ENCODE measurements at regions not wholly inside any gene's neighbourhood (a gene's known extent, or its start where the extent isn't known, plus 50 kb on each side); places are given as distances from the start of the nearest gene placed in this dataset.

- H3K27ac ChIP-seq (ENCODE audit: low read length) = no peak overlapping the region
- H3K27me3 ChIP-seq (ENCODE audit: control insufficient read depth in 1 of 2, insufficient read depth in 2 of 2, low read length in 2 of 2) = no peaks in the 10 kb centered on the region
- H3K9me3 ChIP-seq (ENCODE audit: control insufficient read depth in 2 of 2, low read length in 2 of 2) = no peaks in the 10 kb centered on the region
- no peaks in the 10 kb centered on the region for H3K36me3 ChIP-seq (ENCODE audit: control insufficient read depth in 2 of 2, insufficient read depth in 2 of 2, low read length in 2 of 2)
- H3K4me1 ChIP-seq (ENCODE audit: control insufficient read depth, insufficient read depth, low read length) = no peaks in the 10 kb centered on the region
- no peak overlapping the region for H3K4me3 ChIP-seq (ENCODE audit: low read length in 2 of 2)
- no peak overlapping the region for H3K9ac ChIP-seq (ENCODE audit: low read length in 2 of 2)
Measured at GRCh38 chr2:33730804-33731203, 131.7 kb upstream of the FAM98A start.

- H3K9me3 ChIP-seq (ENCODE audit: control insufficient read depth in 2 of 2, low read length in 2 of 2) = no peaks in the 10 kb centered on the region
- H3K27ac ChIP-seq (ENCODE audit: low read length) = no peak overlapping the region
- no peak overlapping the region for H3K9ac ChIP-seq (ENCODE audit: low read length in 2 of 2)
- H3K27me3 ChIP-seq (ENCODE audit: control insufficient read depth in 1 of 2, insufficient read depth in 2 of 2, low read length in 2 of 2) = no peaks in the 10 kb centered on the region
- H3K4me3 ChIP-seq (ENCODE audit: low read length in 2 of 2) = no peak overlapping the region
- no peaks in the 10 kb centered on the region for H3K4me1 ChIP-seq (ENCODE audit: control insufficient read depth, insufficient read depth, low read length)
- no peaks in the 10 kb centered on the region for H3K36me3 ChIP-seq (ENCODE audit: control insufficient read depth in 2 of 2, insufficient read depth in 2 of 2, low read length in 2 of 2)
Measured at GRCh38 chr2:33730193-33730592, 131.1 kb upstream of the FAM98A start.

- no peaks in the 10 kb centered on the region for H3K9me3 ChIP-seq (ENCODE audit: control insufficient read depth in 2 of 2, low read length in 2 of 2)
- H3K4me1 ChIP-seq (ENCODE audit: control insufficient read depth, insufficient read depth, low read length) = no peaks in the 10 kb centered on the region
- H3K9ac ChIP-seq (ENCODE audit: low read length in 2 of 2) = no peak overlapping the region
- no peak overlapping the region for H3K27ac ChIP-seq (ENCODE audit: low read length)
- H3K36me3 ChIP-seq (ENCODE audit: control insufficient read depth in 2 of 2, insufficient read depth in 2 of 2, low read length in 2 of 2) = no peaks in the 10 kb centered on the region
- no peaks in the 10 kb centered on the region for H3K27me3 ChIP-seq (ENCODE audit: control insufficient read depth in 1 of 2, insufficient read depth in 2 of 2, low read length in 2 of 2)
- no peak overlapping the region for H3K4me3 ChIP-seq (ENCODE audit: low read length in 2 of 2)
Measured at GRCh38 chr2:33729353-33729752, 130.3 kb upstream of the FAM98A start.

GRCh38 chr2:33728106-33728505, 129.0 kb upstream of the FAM98A start:
- Histone ChIP-seq H3K27ac (ENCODE audit: low read length) (no peak overlapping the region), H3K4me3 (ENCODE audit: low read length in 2 of 2) (no peak overlapping the region), H3K36me3 (ENCODE audit: control insufficient read depth in 2 of 2, insufficient read depth in 2 of 2, low read length in 2 of 2) (no peaks in the 10 kb centered on the region), H3K4me1 (ENCODE audit: control insufficient read depth, insufficient read depth, low read length) (no peaks in the 10 kb centered on the region), H3K9ac (ENCODE audit: low read length in 2 of 2) (no peak overlapping the region), H3K9me3 (ENCODE audit: control insufficient read depth in 2 of 2, low read length in 2 of 2) (no peaks in the 10 kb centered on the region), H3K27me3 (ENCODE audit: control insufficient read depth in 1 of 2, insufficient read depth in 2 of 2, low read length in 2 of 2) (no peaks in the 10 kb centered on the region)

GRCh38 chr2:33727361-33728032, 128.4 kb upstream of the FAM98A start:
- Histone ChIP-seq H3K9ac (ENCODE audit: low read length in 2 of 2) (no peak overlapping the region), H3K4me1 (ENCODE audit: control insufficient read depth, insufficient read depth, low read length) (no peaks in the 10 kb centered on the region), H3K4me3 (ENCODE audit: low read length in 2 of 2) (no peak overlapping the region), H3K36me3 (ENCODE audit: control insufficient read depth in 2 of 2, insufficient read depth in 2 of 2, low read length in 2 of 2) (no peaks in the 10 kb centered on the region), H3K9me3 (ENCODE audit: control insufficient read depth in 2 of 2, low read length in 2 of 2) (no peaks in the 10 kb centered on the region), H3K27ac (ENCODE audit: low read length) (no peak overlapping the region), H3K27me3 (ENCODE audit: control insufficient read depth in 1 of 2, insufficient read depth in 2 of 2, low read length in 2 of 2) (no peaks in the 10 kb centered on the region)

GRCh38 chr2:33726415-33726814, 127.3 kb upstream of the FAM98A start:
- no peak overlapping the region for H3K4me3 ChIP-seq (ENCODE audit: low read length in 2 of 2)

GRCh38 chr2:33723329-33723728, 124.2 kb upstream of the FAM98A start:
- Histone ChIP-seq H3K36me3 (ENCODE audit: control insufficient read depth in 2 of 2, insufficient read depth in 2 of 2, low read length in 2 of 2) (no peaks in the 10 kb centered on the region), H3K4me1 (ENCODE audit: control insufficient read depth, insufficient read depth, low read length) (no peaks in the 10 kb centered on the region), H3K27me3 (ENCODE audit: control insufficient read depth in 1 of 2, insufficient read depth in 2 of 2, low read length in 2 of 2) (no peaks in the 10 kb centered on the region), H3K9ac (ENCODE audit: low read length in 2 of 2) (no peak overlapping the region), H3K9me3 (ENCODE audit: control insufficient read depth in 2 of 2, low read length in 2 of 2) (no peaks in the 10 kb centered on the region), H3K27ac (ENCODE audit: low read length) (no peak overlapping the region), H3K4me3 (ENCODE audit: low read length in 2 of 2) (no peak overlapping the region)

More at GRCh38 chr2:33726415-33726814, 127.3 kb upstream of the FAM98A start:
- H3K27me3 ChIP-seq (ENCODE audit: control insufficient read depth in 1 of 2, insufficient read depth in 2 of 2, low read length in 2 of 2) = no peaks in the 10 kb centered on the region
- no peaks in the 10 kb centered on the region for H3K4me1 ChIP-seq (ENCODE audit: control insufficient read depth, insufficient read depth, low read length)
- H3K36me3 ChIP-seq (ENCODE audit: control insufficient read depth in 2 of 2, insufficient read depth in 2 of 2, low read length in 2 of 2) = no peaks in the 10 kb centered on the region
- H3K9me3 ChIP-seq (ENCODE audit: control insufficient read depth in 2 of 2, low read length in 2 of 2) = no peaks in the 10 kb centered on the region
- H3K27ac ChIP-seq (ENCODE audit: low read length) = no peak overlapping the region
- H3K9ac ChIP-seq (ENCODE audit: low read length in 2 of 2) = no peak overlapping the region

GRCh38 chr2:33719067-33719466, 120.0 kb upstream of the FAM98A start:
- H3K27me3 ChIP-seq (ENCODE audit: control insufficient read depth in 1 of 2, insufficient read depth in 2 of 2, low read length in 2 of 2) = no peaks in the 10 kb centered on the region
- H3K4me3 ChIP-seq (ENCODE audit: low read length in 2 of 2) = no peak overlapping the region
- H3K4me1 ChIP-seq (ENCODE audit: control insufficient read depth, insufficient read depth, low read length) = no peaks in the 10 kb centered on the region
- H3K9ac ChIP-seq (ENCODE audit: low read length in 2 of 2) = no peak overlapping the region
- H3K36me3 ChIP-seq (ENCODE audit: control insufficient read depth in 2 of 2, insufficient read depth in 2 of 2, low read length in 2 of 2) = no peaks in the 10 kb centered on the region
- no peak overlapping the region for H3K27ac ChIP-seq (ENCODE audit: low read length)
- H3K9me3 ChIP-seq (ENCODE audit: control insufficient read depth in 2 of 2, low read length in 2 of 2) = no peaks in the 10 kb centered on the region

- no peak overlapping the region for H3K4me3 ChIP-seq (ENCODE audit: low read length in 2 of 2)
- H3K9me3 ChIP-seq (ENCODE audit: control insufficient read depth in 2 of 2, low read length in 2 of 2) = no peaks in the 10 kb centered on the region
Measured at GRCh38 chr2:33712674-33713073, 113.6 kb upstream of the FAM98A start.

GRCh38 chr2:33709951-33710350, 110.9 kb upstream of the FAM98A start:
- Histone ChIP-seq H3K9ac (ENCODE audit: low read length in 2 of 2) (no peak overlapping the region), H3K27ac (ENCODE audit: low read length) (no peak overlapping the region), H3K9me3 (ENCODE audit: control insufficient read depth in 2 of 2, low read length in 2 of 2) (no peaks in the 10 kb centered on the region), H3K27me3 (ENCODE audit: control insufficient read depth in 1 of 2, insufficient read depth in 2 of 2, low read length in 2 of 2) (no peaks in the 10 kb centered on the region), H3K36me3 (ENCODE audit: control insufficient read depth in 2 of 2, insufficient read depth in 2 of 2, low read length in 2 of 2) (no peaks in the 10 kb centered on the region), H3K4me3 (ENCODE audit: low read length in 2 of 2) (no peak overlapping the region), H3K4me1 (ENCODE audit: control insufficient read depth, insufficient read depth, low read length) (peaks cover 3% of the 10 kb centered on the region)

More at GRCh38 chr2:33712674-33713073, 113.6 kb upstream of the FAM98A start:
- Histone ChIP-seq H3K27me3 (ENCODE audit: control insufficient read depth in 1 of 2, insufficient read depth in 2 of 2, low read length in 2 of 2) (no peaks in the 10 kb centered on the region), H3K36me3 (ENCODE audit: control insufficient read depth in 2 of 2, insufficient read depth in 2 of 2, low read length in 2 of 2) (no peaks in the 10 kb centered on the region), H3K4me1 (ENCODE audit: control insufficient read depth, insufficient read depth, low read length) (peaks cover 3% of the 10 kb centered on the region), H3K27ac (ENCODE audit: low read length) (no peak overlapping the region), H3K9ac (ENCODE audit: low read length in 2 of 2) (no peak overlapping the region)

GRCh38 chr2:33707312-33707711, 108.2 kb upstream of the FAM98A start:
- no peak overlapping the region for H3K4me3 ChIP-seq (ENCODE audit: low read length in 2 of 2)
- no peak overlapping the region for H3K27ac ChIP-seq (ENCODE audit: low read length)
- no peaks in the 10 kb centered on the region for H3K27me3 ChIP-seq (ENCODE audit: control insufficient read depth in 1 of 2, insufficient read depth in 2 of 2, low read length in 2 of 2)
- H3K4me1 ChIP-seq (ENCODE audit: control insufficient read depth, insufficient read depth, low read length) = peaks cover 7% of the 10 kb centered on the region
- H3K9me3 ChIP-seq (ENCODE audit: control insufficient read depth in 2 of 2, low read length in 2 of 2) = no peaks in the 10 kb centered on the region
- H3K36me3 ChIP-seq (ENCODE audit: control insufficient read depth in 2 of 2, insufficient read depth in 2 of 2, low read length in 2 of 2) = no peaks in the 10 kb centered on the region
- no peak overlapping the region for H3K9ac ChIP-seq (ENCODE audit: low read length in 2 of 2)
